Epithelial cell of prostate (primary cell): ENCODE measurements at regions not wholly inside any gene's neighbourhood (a gene's known extent, or its start where the extent isn't known, plus 50 kb on each side); places are given as distances from the start of the nearest gene placed in this dataset.

Experiments used
- DNase-seq: peaks from one replicate; pipeline ENCODE4 v3.0.0-alpha.2; 2011; ENCODE audit warnings: low read depth, low spot score
- H3K27ac ChIP-seq: fragments of 450-650 bp; 2 replicates; pipeline ENCODE4 v1.5.1; 2017; ENCODE audit warnings: mild to moderate bottlenecking

DNA sequence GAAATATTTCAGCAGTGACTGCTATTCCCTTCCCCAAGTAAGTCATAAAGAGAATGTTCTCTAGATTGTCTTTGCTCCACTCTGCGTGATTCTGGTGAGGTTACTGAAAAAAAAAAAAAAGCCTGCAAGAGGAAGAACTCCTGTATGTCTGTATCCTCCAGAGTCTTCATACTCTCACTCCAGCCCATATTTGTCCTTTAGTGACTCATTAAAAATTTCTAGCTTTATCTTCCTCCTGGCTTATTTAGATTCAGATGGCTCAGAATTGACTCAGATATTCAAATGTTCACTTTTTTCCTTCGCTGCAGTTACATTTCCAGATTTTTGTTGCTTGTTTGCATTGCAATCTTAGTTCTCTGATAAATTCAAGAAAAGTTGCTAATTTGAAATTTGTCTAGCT, 76.3 kb upstream of the CNTN5 start:
- no peak for DNase-seq

DNA sequence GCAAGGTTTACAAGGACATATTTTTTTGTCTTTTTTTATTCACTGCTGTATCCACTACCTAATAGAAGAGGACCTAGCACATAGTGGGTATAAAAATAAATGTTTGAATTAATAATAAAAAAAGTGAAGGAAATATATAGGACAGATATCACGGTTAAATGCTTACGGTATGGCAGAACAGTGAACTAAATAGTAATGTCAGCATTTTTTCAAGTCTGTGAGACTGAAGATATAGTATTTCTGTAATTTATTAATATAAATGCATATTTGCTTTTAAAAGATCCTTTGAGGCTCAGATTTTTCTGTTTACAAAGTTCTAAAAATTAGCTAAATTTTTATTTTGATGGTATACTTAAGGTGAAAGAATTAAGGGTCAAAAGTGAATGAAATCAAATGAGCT, 68.6 kb upstream of the CNTN5 start:
- H3K27ac ChIP-seq: no peak overlapping the region
- no peak for DNase-seq

More for the DNA sequence above, 76.3 kb upstream of the CNTN5 start:
- no peak overlapping the region for H3K27ac ChIP-seq

DNA sequence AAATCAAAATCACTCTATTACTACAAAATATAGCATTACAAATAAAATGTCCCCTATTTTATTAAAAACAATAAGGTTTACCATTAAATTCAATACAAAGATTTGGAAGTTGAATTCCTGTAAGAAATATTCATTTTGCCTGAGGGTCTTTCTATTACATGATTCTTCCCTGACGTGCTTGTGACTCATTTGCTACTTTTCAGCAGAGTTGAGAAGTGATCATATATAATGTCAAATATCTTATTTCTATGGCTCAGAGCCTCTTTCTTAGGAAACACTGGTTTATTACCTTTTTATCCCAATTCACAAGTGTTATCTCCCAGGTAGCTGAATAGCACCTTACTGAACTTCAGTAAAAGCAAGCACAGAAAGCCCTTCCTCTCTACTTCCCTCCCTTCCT, 65.2 kb upstream of the CNTN5 start:
- H3K27ac ChIP-seq: no peak overlapping the region
- DNase-seq: no peak

DNA sequence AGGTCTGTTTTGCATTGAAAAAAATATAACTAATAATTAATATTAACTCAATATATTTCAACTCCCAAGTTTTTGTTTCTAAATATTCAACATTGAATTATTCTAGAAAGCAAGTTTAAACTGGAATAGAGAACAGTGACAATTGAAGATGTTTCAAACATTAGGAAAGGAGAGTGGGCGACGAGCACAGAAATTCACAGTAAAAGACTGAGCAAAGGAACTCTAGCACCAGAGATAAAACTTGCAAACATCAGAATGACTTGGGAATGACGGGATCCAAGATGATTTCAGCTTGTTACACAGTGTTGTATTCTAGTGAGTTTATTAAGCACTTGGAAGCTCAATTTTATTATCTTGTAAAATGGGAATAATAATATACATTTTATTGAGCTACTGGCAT, 56.6 kb upstream of the CNTN5 start:
- DNase-seq: no peak
- no peak overlapping the region for H3K27ac ChIP-seq

DNA sequence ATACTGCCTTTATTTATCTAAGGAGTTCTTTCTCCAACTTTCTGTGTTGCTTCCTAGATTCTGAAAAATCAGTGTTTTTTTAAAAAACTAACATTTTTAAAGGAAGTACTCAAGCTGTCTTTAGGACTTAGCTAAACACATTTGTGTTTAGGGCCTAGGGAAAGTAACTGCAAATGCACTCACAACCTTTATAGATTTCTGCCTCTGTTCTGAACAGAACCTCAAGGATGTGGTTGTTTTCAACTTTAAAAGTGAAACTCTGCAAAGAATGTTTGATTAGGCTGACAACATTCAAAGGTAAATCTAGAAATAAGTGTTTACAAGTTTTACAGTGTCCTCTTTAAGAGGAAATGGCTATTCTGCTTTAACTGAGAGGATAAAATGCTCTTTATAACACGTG, 55.4 kb upstream of the CNTN5 start:
- DNase-seq: no peak
- no peak overlapping the region for H3K27ac ChIP-seq

DNA sequence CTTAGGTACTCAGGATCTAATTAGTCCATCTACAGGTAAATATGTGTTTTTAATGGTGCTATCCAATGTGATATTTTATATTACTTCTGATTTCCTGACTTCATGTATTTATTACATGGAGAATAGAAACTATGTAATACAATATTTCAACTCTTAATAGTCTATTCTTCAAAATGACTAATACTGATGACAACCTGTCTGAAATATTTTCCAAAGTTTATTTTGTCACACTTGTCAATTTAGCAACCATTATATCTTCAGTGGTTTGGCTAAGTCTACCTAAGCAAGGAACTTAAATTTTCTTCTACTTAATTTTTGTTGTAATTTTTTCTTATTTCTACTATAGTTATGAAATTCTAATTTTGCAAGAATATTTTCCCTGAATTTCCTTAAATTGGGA, 55.0 kb upstream of the CNTN5 start:
- no peak for DNase-seq
- no peak overlapping the region for H3K27ac ChIP-seq

DNA sequence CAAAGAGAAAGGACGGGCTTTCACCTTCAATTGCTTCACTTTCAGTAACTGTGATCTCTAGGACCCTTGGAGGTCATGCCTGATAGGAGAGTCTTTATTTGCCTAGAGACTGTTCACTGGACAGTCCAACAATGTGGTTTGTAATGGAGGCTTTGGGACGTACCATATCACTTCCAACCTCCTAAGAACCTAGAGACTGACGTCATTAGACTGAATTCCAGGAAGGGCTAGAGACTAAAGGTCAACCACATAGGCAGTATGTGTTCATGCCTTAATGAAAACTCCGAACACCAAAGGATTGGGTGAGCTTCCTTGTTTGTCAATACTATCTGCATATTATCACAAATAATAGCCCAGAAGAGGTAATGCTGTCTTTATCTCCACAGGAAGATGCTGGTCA, 53.7 kb upstream of the CNTN5 start:
- no peak for DNase-seq

More for the DNA sequence above, 53.7 kb upstream of the CNTN5 start:
- no peak overlapping the region for H3K27ac ChIP-seq
